ENCODE measurements at regions not wholly inside any gene's neighbourhood (a gene's known extent, or its start where the extent isn't known, plus 50 kb on each side); places are given as distances from the start of the nearest gene placed in this dataset.

DNA sequence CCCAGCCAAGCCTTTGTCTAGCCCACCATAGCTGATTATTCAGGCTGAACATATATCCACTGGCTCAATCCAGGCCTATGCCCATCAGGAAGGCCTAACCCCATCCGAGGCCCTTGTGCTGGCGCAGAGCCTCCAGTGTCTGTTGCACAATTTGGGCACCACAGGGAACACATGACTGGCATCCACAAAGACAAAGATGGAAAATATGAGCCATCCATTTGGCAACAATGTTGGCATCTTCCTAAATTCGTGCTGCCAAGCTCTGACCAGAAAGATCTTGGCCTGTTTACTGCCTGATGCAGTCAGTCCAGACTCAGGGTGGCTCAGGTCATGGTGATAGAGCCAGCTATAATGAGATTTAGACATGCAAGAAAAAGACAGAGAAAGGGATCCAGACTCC lies 233.8 kb downstream of the PIK3R1 start:
- TF ChIP-seq, protein P1, sequence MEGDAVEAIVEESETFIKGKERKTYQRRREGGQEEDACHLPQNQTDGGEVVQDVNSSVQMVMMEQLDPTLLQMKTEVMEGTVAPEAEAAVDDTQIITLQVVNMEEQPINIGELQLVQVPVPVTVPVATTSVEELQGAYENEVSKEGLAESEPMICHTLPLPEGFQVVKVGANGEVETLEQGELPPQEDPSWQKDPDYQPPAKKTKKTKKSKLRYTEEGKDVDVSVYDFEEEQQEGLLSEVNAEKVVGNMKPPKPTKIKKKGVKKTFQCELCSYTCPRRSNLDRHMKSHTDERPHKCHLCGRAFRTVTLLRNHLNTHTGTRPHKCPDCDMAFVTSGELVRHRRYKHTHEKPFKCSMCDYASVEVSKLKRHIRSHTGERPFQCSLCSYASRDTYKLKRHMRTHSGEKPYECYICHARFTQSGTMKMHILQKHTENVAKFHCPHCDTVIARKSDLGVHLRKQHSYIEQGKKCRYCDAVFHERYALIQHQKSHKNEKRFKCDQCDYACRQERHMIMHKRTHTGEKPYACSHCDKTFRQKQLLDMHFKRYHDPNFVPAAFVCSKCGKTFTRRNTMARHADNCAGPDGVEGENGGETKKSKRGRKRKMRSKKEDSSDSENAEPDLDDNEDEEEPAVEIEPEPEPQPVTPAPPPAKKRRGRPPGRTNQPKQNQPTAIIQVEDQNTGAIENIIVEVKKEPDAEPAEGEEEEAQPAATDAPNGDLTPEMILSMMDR (IDR thresholded peaks at IDR 0.05) = no peak
- TF ChIP-seq ZFX (IDR thresholded peaks at IDR 0.05; ENCODE audit: borderline replicate concordance) = no peak
